GM12878 (cell line): ENCODE measurements at regions not wholly inside any gene's neighbourhood (a gene's known extent, or its start where the extent isn't known, plus 50 kb on each side); places are given as distances from the start of the nearest gene placed in this dataset.

Source experiments
- BACH1 ChIP-seq: fragments of 450-650 bp; IDR thresholded peaks from 2 replicates; pipeline ENCODE4 v1.6.1; 2017; ENCODE audit warnings: mild to moderate bottlenecking, borderline replicate concordance
- EED ChIP-seq: sonication (generic); IDR thresholded peaks from 2 replicates; pipeline ENCODE4 v1.6.1; 2016; ENCODE audit warnings: antibody characterized with exemption, low read depth
- EGR1 ChIP-seq, 2 experiments: IDR thresholded peaks; 1 replicate in 1 of 2; 2 replicates in 1 of 2; pipeline ENCODE4 v1.6.1; 2011 to 2012; ENCODE audit warnings: low read depth in 2 of 2, low read length in 2 of 2, borderline replicate concordance in 1 of 2, mild to moderate bottlenecking in 1 of 2, moderate library complexity in 1 of 2
- FOS ChIP-seq: IDR thresholded peaks from 3 replicates; pipeline ENCODE4 v1.6.1; 2011; ENCODE audit warnings: borderline replicate concordance; ENCODE audit not compliant: insufficient read length; ENCODE audit errors: extremely low read depth
- FOXK2 ChIP-seq: fragments of 450-650 bp; IDR thresholded peaks from 2 replicates; pipeline ENCODE4 v1.6.1; 2017; ENCODE audit warnings: mild to moderate bottlenecking, moderate library complexity
- GABPA ChIP-seq: IDR thresholded peaks from 2 replicates; pipeline ENCODE4 v1.6.1; 2014; ENCODE audit warnings: antibody characterized with exemption, low read depth, mild to moderate bottlenecking, inconsistent platforms
- GATAD2B ChIP-seq: fragments of 450-650 bp; conservative IDR thresholded peaks from 2 replicates; pipeline ENCODE4 v1.6.1; 2017; ENCODE audit warnings: low read depth, mild to moderate bottlenecking, moderate library complexity
- IKZF1 ChIP-seq: fragments of 450-650 bp; conservative IDR thresholded peaks from 2 replicates; pipeline ENCODE4 v1.6.1; 2017; ENCODE audit warnings: antibody characterized with exemption, mild to moderate bottlenecking
- POU2F2 ChIP-seq: IDR thresholded peaks from 3 replicates; pipeline ENCODE4 v1.6.1; 2011; ENCODE audit warnings: low read depth, mild to moderate bottlenecking, low read length, borderline replicate concordance
- SMARCA5 ChIP-seq: fragments of 450-650 bp; IDR thresholded peaks from 2 replicates; pipeline ENCODE4 v1.6.1; 2017; ENCODE audit warnings: mild to moderate bottlenecking
- STAT1 ChIP-seq: fragments of 450-650 bp; conservative IDR thresholded peaks from 2 replicates; pipeline ENCODE4 v1.6.1; 2014; ENCODE audit warnings: antibody characterized with exemption, mild to moderate bottlenecking
- TBL1XR1 ChIP-seq: IDR thresholded peaks from 2 replicates; pipeline ENCODE4 v1.6.1; 2012; ENCODE audit warnings: low read depth, low read length, improper control_type of control experiment
- ZNF24 ChIP-seq: fragments of 450-650 bp; IDR thresholded peaks from 2 replicates; pipeline ENCODE4 v1.6.1; 2017; ENCODE audit warnings: antibody characterized with exemption, mild to moderate bottlenecking
- ZSCAN29 ChIP-seq: fragments of 450-650 bp; IDR thresholded peaks from 2 replicates; pipeline ENCODE4 v1.6.1; 2017; ENCODE audit warnings: mild to moderate bottlenecking, moderate library complexity
- TF ChIP-seq, protein P1 (sequence below): fragments of 450-650 bp; IDR thresholded peaks from 2 replicates; pipeline ENCODE4 v1.6.1; 2014; ENCODE audit warnings: mild to moderate bottlenecking
- TF ChIP-seq, protein P2 (sequence below): fragments of 450-650 bp; IDR thresholded peaks from 2 replicates; pipeline ENCODE4 v1.6.1; 2017; ENCODE audit warnings: low read depth, mild to moderate bottlenecking, moderate library complexity
- TF ChIP-seq, protein P3 (sequence below): fragments of 450-650 bp; IDR thresholded peaks from 2 replicates; pipeline ENCODE4 v1.6.1; 2017; ENCODE audit warnings: mild to moderate bottlenecking, moderate library complexity
- TF ChIP-seq, protein P4 (sequence below): IDR thresholded peaks from 2 replicates; pipeline ENCODE4 v1.6.1; 2011; ENCODE audit warnings: borderline replicate concordance, low read depth, mild to moderate bottlenecking, moderate library complexity, low read length; ENCODE audit not compliant: insufficient read depth, poor library complexity, severe bottlenecking
- TF ChIP-seq, protein P5 (sequence below): IDR thresholded peaks from 2 replicates; pipeline ENCODE4 v1.6.1; 2011; ENCODE audit warnings: mild to moderate bottlenecking, low read depth, low read length, moderate library complexity; ENCODE audit not compliant: insufficient replicate concordance

DNA sequence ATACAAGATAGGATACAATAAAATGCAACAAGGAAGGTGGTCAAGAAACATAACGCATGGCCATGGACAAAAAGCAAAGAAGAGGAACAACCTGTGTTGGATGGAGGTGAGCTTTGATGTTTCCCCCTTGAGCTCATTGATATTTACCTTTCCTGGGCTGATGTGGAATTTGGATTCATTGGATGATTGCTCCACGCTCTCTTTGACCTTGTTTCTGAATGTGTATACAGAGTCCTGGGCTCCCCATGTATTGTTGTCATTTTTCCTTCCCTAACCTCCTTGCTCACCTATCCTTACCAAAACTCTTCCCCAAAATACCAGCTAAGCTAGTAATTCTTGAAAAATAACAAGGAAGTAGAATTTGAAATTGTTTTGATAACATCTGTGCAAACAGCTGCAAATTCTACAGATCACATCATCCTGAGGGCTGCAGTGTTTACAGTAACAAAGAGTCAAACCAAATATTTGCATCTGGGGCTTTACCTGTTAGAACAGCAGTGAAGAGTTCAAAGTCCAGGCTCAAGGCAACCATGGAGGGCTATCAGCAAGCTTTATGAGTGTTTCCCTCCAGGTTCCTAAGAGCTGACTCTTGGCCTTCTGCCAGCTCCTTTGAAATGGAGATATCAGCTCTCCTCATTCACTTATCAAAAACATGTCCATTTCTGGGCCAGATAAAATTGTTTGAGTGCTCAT, 214.3 kb upstream of the MARCKS start (continued):
- TF ChIP-seq, protein P1, sequence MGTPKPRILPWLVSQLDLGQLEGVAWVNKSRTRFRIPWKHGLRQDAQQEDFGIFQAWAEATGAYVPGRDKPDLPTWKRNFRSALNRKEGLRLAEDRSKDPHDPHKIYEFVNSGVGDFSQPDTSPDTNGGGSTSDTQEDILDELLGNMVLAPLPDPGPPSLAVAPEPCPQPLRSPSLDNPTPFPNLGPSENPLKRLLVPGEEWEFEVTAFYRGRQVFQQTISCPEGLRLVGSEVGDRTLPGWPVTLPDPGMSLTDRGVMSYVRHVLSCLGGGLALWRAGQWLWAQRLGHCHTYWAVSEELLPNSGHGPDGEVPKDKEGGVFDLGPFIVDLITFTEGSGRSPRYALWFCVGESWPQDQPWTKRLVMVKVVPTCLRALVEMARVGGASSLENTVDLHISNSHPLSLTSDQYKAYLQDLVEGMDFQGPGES, result no peak
- TF ChIP-seq ZNF24 (no peak), GATAD2B (peak; percentile 47; the same call in 1 of the 2 replicates), ZSCAN29 (no peak), FOS (no peak), EED (peak; percentile 56), TBL1XR1 (peak; percentile 65; the same call in 1 of the 2 replicates), SMARCA5 (no peak; the same call in 1 of the 2 replicates), BACH1 (no peak), IKZF1 (peak; percentile 88), FOXK2 (no peak), EGR1 (IDR thresholded peaks at IDR 0.05; ENCODE audit: borderline replicate concordance in 1 of 2, low read depth in 2 of 2, low read length in 2 of 2) (no peak), GABPA (0 out of 2 replicates have a peak, but pooled peaks have one; percentile 37), POU2F2 (peak; percentile 99), STAT1 (0 out of 2 replicates have a peak, but pooled peaks have one; percentile 41)
- TF ChIP-seq, protein P2, sequence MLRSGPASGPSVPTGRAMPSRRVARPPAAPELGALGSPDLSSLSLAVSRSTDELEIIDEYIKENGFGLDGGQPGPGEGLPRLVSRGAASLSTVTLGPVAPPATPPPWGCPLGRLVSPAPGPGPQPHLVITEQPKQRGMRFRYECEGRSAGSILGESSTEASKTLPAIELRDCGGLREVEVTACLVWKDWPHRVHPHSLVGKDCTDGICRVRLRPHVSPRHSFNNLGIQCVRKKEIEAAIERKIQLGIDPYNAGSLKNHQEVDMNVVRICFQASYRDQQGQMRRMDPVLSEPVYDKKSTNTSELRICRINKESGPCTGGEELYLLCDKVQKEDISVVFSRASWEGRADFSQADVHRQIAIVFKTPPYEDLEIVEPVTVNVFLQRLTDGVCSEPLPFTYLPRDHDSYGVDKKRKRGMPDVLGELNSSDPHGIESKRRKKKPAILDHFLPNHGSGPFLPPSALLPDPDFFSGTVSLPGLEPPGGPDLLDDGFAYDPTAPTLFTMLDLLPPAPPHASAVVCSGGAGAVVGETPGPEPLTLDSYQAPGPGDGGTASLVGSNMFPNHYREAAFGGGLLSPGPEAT, result peak; percentile 81
- TF ChIP-seq, protein P3, sequence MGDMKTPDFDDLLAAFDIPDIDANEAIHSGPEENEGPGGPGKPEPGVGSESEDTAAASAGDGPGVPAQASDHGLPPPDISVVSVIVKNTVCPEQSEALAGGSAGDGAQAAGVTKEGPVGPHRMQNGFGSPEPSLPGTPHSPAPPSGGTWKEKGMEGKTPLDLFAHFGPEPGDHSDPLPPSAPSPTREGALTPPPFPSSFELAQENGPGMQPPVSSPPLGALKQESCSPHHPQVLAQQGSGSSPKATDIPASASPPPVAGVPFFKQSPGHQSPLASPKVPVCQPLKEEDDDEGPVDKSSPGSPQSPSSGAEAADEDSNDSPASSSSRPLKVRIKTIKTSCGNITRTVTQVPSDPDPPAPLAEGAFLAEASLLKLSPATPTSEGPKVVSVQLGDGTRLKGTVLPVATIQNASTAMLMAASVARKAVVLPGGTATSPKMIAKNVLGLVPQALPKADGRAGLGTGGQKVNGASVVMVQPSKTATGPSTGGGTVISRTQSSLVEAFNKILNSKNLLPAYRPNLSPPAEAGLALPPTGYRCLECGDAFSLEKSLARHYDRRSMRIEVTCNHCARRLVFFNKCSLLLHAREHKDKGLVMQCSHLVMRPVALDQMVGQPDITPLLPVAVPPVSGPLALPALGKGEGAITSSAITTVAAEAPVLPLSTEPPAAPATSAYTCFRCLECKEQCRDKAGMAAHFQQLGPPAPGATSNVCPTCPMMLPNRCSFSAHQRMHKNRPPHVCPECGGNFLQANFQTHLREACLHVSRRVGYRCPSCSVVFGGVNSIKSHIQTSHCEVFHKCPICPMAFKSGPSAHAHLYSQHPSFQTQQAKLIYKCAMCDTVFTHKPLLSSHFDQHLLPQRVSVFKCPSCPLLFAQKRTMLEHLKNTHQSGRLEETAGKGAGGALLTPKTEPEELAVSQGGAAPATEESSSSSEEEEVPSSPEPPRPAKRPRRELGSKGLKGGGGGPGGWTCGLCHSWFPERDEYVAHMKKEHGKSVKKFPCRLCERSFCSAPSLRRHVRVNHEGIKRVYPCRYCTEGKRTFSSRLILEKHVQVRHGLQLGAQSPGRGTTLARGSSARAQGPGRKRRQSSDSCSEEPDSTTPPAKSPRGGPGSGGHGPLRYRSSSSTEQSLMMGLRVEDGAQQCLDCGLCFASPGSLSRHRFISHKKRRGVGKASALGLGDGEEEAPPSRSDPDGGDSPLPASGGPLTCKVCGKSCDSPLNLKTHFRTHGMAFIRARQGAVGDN, result peak; percentile 50; the same call in 1 of the 2 replicates
- TF ChIP-seq, protein P4, sequence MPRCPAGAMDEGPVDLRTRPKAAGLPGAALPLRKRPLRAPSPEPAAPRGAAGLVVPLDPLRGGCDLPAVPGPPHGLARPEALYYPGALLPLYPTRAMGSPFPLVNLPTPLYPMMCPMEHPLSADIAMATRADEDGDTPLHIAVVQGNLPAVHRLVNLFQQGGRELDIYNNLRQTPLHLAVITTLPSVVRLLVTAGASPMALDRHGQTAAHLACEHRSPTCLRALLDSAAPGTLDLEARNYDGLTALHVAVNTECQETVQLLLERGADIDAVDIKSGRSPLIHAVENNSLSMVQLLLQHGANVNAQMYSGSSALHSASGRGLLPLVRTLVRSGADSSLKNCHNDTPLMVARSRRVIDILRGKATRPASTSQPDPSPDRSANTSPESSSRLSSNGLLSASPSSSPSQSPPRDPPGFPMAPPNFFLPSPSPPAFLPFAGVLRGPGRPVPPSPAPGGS, result peak; percentile 79
- TF ChIP-seq, protein P5, sequence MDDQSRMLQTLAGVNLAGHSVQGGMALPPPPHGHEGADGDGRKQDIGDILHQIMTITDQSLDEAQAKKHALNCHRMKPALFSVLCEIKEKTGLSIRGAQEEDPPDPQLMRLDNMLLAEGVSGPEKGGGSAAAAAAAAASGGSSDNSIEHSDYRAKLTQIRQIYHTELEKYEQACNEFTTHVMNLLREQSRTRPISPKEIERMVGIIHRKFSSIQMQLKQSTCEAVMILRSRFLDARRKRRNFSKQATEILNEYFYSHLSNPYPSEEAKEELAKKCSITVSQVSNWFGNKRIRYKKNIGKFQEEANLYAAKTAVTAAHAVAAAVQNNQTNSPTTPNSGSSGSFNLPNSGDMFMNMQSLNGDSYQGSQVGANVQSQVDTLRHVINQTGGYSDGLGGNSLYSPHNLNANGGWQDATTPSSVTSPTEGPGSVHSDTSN, result no peak
